IPS DF 6.9 (cell line): ENCODE measurements at regions not wholly inside any gene's neighbourhood (a gene's known extent, or its start where the extent isn't known, plus 50 kb on each side); places are given as distances from the start of the nearest gene placed in this dataset.
"Not testable (repeated sequence)": the region's sequence is repeated elsewhere in the genome, so short reads cannot be mapped to it uniquely, and the experiment has no call there.

Experiments
- DNase-seq: peaks from one replicate; pipeline ENCODE4 v3.0.0-alpha.2; 2013; ENCODE audit warnings: low read depth, low spot score
- H3K27ac ChIP-seq: one replicate; pipeline ENCODE4 v1.5.1; 2013; ENCODE audit warnings: low read length, control low read depth
- H3K27me3 ChIP-seq: 2 replicates; pipeline ENCODE4 v1.6.1; 2013; ENCODE audit warnings: mild to moderate bottlenecking, low read length; ENCODE audit not compliant: control insufficient read depth, insufficient read depth
- H3K36me3 ChIP-seq: 2 replicates; pipeline ENCODE4 v1.6.1; 2013; ENCODE audit warnings: low read length; ENCODE audit not compliant: control insufficient read depth, insufficient read depth
- H3K4me1 ChIP-seq: 2 replicates; pipeline ENCODE4 v1.6.1; 2013; ENCODE audit warnings: low read length; ENCODE audit not compliant: control insufficient read depth, insufficient read depth
- H3K4me3 ChIP-seq: 2 replicates; pipeline ENCODE4 v1.5.1; 2013; ENCODE audit warnings: mild to moderate bottlenecking, low read length
- H3K9me3 ChIP-seq: 2 replicates; pipeline ENCODE4 v1.6.1; 2013; ENCODE audit warnings: low read length, inconsistent platforms; ENCODE audit not compliant: control insufficient read depth, insufficient read depth
- WGBS: extraction: QIAGEN DNeasy Blood & Tissue Kit; methylation state at CpG from one replicate; pipeline ENCODE4 v1.1.7; 2013; ENCODE audit warnings: mixed read lengths, missing lambda C conversion rate; ENCODE audit not compliant: insufficient read length, insufficient coverage; 5-methylcytosine and 5-hydroxymethylcytosine counted together

DNA sequence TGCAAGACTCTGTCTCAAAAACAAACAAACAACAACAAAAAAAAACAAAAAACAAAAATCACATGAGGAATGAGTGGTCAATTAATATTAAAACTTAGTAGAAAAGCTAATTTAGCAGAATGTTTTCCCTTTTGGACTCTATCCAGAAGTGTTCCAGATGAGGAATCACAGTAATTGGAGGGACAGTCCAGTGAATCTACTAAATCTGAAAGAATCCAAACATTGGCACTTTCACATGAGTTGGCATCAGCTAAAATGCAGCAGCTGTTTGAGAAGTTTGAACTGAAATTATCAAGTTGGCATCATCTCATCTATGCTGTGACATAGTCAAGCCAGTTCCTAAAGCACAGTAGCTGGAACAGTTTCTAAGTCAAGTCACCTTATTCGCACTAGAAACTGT lies 367.8 kb downstream of the PPP1R3A start:
- no peaks in the 10 kb centered on the region for H3K27me3 ChIP-seq
- H3K9me3 ChIP-seq = no peaks in the 10 kb centered on the region
- no peaks in the 10 kb centered on the region for H3K36me3 ChIP-seq
- no peak for DNase-seq
- no CpG with 5 or more reads among the region's 1 CpG for WGBS
- no peak overlapping the region for H3K27ac ChIP-seq
- H3K4me3 ChIP-seq = no peak overlapping the region
- no peaks in the 10 kb centered on the region for H3K4me1 ChIP-seq

DNA sequence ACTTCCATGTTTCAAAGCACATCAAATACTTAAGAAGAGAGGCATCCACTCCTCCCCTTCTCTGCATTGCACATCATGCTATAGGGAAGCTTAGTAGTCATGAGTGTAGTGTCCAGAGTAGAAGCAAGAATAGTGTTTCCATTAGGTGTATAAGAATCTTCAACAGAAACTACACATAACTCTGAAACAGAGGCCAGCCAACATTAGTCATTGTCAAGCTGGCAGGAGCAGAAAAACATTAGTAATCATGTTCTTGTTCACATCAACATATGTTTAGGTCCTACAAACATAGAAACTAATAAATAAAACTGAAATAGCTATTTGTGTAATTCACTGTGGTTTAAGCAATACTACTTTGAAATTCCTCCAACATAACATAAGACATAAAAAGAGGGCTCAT lies 370.2 kb downstream of the PPP1R3A start:
- Histone ChIP-seq H3K27me3 (no peaks in the 10 kb centered on the region), H3K4me3 (no peak overlapping the region), H3K4me1 (no peaks in the 10 kb centered on the region), H3K9me3 (no peaks in the 10 kb centered on the region), H3K27ac (no peak overlapping the region), H3K36me3 (no peaks in the 10 kb centered on the region)
- DNase-seq = no peak

DNA sequence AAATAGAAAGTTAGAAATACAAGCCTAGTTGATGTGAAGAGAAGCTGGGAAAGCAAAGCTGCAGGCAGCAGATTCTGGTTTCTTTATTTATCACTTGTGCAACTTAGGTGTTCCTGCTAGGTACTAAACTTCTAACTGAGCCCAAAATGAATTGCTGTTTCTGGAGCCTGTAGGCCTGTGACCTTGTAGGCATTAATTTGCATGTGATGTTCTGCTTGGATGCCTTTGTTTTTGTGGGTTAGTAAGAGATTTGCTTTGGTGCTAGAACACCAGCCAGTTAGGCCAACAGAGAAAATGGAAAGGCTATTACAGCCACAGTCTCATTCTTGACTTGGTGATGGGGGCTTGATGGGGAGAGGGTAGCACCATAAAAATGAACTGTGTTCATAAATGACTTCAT lies 370.7 kb downstream of the PPP1R3A start:
- Histone ChIP-seq H3K27ac (no peak overlapping the region), H3K9me3 (no peaks in the 10 kb centered on the region), H3K36me3 (no peaks in the 10 kb centered on the region), H3K4me1 (no peaks in the 10 kb centered on the region), H3K4me3 (no peak overlapping the region), H3K27me3 (no peaks in the 10 kb centered on the region)
- DNase-seq = no peak

DNA sequence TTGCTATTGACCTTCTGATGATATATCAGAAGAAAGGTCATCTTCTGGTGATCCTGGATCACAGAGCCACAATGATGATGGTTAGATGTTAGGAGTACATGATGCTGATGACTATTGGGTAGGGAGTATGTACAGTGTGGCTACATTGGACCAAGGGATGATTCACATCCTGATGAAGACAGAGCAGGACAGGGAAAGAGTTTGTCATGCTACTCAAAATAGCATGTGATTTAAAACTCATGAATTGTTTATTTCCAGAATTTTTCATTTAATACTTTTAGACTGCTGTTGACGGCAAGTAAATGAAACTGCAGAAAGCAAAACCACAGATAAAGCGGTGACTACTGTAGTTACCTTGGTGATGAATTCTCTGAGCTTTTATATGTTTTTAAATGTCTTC lies 397.3 kb downstream of the PPP1R3A start:
- Histone ChIP-seq H3K27me3 (no peaks in the 10 kb centered on the region), H3K9me3 (no peaks in the 10 kb centered on the region), H3K4me1 (no peaks in the 10 kb centered on the region), H3K4me3 (no peak overlapping the region), H3K36me3 (no peaks in the 10 kb centered on the region), H3K27ac (no peak overlapping the region)
- no peak for DNase-seq
- no CpG with 5 or more reads among the region's 2 CpGs for WGBS

DNA sequence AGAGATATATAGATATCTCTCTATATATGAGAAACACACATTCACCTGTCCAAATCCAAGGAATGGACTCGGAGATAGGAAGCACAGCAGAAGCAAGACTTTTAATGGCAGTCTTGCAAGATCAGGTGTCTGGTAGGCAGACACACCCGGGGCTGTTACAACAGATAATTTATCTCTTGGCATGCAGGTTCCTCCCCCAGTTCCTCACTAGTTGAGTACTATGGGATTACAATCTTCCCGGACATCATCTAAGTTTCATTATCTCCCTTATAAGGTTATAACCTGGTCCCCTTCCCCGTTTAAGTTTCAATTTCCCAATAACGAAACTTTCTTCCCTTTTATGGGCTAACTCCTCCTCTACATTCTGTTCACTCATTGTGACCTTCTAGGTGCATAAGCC lies 399.3 kb downstream of the PPP1R3A start:
- DNase-seq = no peak
- H3K4me3 ChIP-seq = no peak overlapping the region
- no peaks in the 10 kb centered on the region for H3K9me3 ChIP-seq
- H3K36me3 ChIP-seq = no peaks in the 10 kb centered on the region
- H3K27ac ChIP-seq = no peak overlapping the region
- no peaks in the 10 kb centered on the region for H3K4me1 ChIP-seq
- H3K27me3 ChIP-seq = no peaks in the 10 kb centered on the region
- no CpG with 5 or more reads among the region's 5 CpGs for WGBS

DNA sequence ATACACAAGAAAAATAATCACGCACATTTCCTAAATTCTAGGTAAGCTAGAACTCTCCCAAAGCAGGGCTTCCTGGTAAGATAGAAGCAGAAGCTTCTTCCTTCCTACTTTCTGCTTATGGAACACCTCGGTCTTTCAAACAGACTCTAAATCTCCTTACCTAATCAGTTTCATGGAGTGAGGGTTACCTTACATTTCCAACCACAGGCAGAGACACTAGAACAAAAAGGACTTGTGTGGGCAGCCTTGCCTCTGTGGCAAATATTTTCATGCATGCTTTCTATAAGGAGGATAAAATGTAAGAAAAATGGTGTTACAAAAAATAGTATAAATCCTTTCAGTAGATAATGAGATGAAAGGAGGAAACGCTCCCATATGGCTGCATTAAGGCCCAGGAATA lies 386.3 kb upstream of the SMIM30 start:
- no CpG with 5 or more reads among the region's 3 CpGs for WGBS
- no peaks in the 10 kb centered on the region for H3K27me3 ChIP-seq
- H3K27ac ChIP-seq = no peak overlapping the region
- no peaks in the 10 kb centered on the region for H3K4me1 ChIP-seq
- no peak for DNase-seq
- no peaks in the 10 kb centered on the region for H3K36me3 ChIP-seq
- no peaks in the 10 kb centered on the region for H3K9me3 ChIP-seq
- H3K4me3 ChIP-seq = no peak overlapping the region

DNA sequence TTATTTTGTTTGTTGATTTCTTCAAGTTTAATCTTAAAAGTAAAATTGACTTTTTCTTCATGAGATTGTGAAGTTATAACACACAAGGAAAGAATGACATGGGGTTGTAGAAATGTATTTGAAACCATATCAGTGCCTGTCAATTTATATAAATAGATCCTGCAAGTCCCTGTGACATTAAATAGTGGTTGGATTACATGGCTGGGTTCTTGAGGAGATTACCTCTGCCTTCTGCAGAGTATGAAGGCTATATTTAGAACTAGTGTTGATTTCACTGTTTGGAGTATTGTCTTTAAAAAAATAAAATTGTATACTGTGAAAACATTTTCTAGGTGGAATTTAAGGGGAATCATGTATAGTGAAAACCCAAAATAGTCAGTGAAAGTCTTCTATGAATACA lies 385.8 kb upstream of the SMIM30 start:
- H3K9me3 ChIP-seq = no peaks in the 10 kb centered on the region
- H3K27me3 ChIP-seq = no peaks in the 10 kb centered on the region
- no peaks in the 10 kb centered on the region for H3K36me3 ChIP-seq
- H3K27ac ChIP-seq = no peak overlapping the region
- H3K4me3 ChIP-seq = no peak overlapping the region
- DNase-seq = no peak
- H3K4me1 ChIP-seq = no peaks in the 10 kb centered on the region

DNA sequence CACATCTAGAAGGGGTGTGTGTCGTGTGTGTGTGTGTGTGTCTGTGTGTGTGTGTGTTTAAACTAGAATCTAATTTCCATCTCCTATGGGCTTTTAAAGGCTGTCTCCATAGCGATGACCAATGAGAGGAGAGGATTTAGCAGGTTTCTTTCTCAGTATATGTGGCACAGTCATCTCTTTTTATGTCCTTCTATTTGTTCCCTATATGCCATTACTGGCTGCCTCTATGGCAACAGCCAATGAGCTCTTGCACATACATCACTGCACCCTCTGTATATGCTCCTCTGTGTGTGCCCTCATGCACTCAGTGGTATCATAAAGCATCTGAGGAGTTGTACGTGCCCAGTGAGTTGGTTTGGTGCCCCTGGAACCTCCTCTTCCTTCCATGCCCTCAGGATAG lies 378.2 kb upstream of the SMIM30 start:
- WGBS = no CpG with 5 or more reads among the region's 3 CpGs
- not testable (repeated sequence) for H3K27ac ChIP-seq, H3K9me3 ChIP-seq, H3K36me3 ChIP-seq, H3K4me1 ChIP-seq, H3K27me3 ChIP-seq, DNase-seq, H3K4me3 ChIP-seq

DNA sequence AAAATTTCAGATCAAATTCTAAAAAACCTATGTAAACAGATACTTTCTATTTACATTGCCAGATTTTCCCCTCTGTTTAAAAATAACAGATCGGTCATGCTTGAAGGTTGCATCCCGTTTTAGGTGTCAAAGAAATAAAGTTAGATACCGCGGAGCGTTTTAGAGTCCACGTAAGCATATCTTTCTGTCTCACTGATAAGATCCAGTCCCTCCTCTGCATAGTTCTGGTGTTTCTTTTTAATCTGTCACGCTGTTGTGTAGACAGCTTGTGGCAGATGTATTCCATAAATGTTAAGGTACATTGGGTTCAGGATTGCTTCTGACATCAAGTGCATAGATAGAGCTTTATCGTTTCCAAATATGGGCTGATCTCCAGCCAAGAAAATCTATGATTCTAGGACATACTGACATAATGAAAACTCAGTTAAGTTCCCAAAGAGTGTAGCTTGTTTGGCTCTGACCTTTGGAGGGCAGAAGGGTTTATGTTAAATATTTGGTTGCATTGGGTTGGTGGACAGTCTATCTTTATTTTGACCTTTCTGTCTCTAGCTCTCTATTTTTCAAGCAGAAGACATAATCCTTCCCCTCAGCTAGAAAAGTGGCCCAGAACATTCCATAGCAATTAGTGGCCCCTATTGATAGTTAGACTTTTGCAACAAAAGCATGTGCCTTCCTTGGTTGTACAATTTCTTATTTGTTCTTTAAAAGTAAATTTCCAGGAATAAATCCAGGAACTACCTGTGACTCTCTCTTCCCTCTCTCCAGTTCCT lies 376.6 kb upstream of the SMIM30 start:
- not testable (repeated sequence) for H3K9me3 ChIP-seq
- WGBS = no CpG with 5 or more reads among the region's 8 CpGs

DNA sequence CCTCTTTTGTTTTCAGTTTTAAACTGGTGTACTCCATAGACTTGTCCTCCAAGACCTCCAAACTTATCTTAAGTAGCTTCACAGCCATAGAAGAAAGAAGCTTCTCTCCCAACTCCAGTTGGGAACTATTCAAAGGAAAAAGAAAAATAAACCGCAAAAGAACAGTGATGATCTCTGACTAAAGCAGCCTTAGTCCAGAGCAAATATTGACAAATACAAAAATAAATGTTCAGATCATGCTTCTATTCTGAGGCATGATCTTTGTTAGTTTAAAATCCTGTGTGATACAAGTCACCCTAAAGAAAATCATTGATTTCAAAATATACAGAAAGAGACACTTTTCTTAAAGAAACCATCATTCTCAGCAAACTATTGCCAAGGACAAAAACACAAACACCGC lies 373.0 kb upstream of the SMIM30 start:
- Histone ChIP-seq H3K27ac (no peak overlapping the region), H3K9me3 (no peaks in the 10 kb centered on the region), H3K27me3 (no peaks in the 10 kb centered on the region), H3K4me1 (no peaks in the 10 kb centered on the region), H3K4me3 (no peak overlapping the region), H3K36me3 (no peaks in the 10 kb centered on the region)
- no CpG with 5 or more reads among the region's 2 CpGs for whole genome bisulfite sequencing
- DNase-seq = no peak

More for the DNA sequence above, 376.6 kb upstream of the SMIM30 start:
- H3K27me3 ChIP-seq, DNase-seq, H3K4me3 ChIP-seq, H3K4me1 ChIP-seq, H3K27ac ChIP-seq, H3K36me3 ChIP-seq: not testable (repeated sequence)

DNA sequence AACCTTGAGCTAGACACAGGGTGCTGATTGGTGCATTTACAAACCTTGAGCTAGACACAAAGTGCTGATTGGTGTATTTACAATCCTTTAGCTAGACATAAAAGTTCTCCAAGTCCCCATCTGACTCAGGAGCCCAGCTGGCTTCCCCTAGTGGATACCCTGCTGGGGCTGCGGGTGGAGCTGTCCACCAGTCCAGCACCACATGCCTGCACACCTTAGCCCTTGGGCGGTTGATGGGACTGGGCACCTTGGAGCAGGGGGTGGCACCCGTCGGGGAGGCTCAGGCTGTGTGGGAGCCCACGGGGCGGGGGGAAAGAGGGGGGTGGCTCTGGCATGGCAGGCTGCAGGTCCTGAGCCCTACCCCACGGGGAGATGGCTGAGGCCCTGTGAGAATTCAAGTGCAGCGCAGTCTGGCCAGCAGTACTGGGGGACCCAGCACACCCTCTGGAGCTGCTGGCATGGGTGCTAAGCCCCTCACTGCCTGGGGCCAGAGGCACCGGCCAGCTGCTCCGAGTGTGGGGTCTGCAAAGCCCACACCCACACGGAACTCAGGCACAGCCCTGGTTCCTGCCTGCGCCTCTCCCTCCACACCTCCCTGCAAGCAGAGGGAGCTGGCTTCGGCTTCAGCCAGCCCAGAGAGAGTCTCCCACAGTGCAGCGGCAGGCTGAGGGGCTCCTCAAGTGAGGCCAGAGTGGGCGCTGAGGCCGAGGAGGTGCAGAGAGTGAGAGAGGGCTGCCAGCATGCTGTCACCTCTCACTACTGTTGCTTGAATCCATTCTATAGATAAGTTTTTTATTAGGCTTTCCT lies 369.8 kb upstream of the SMIM30 start:
- H3K9me3 ChIP-seq = no peaks in the 10 kb centered on the region
- no peaks in the 10 kb centered on the region for H3K4me1 ChIP-seq
- WGBS = no CpG with 5 or more reads among the region's 16 CpGs
- DNase-seq = no peak
- no peaks in the 10 kb centered on the region for H3K36me3 ChIP-seq
- no peak overlapping the region for H3K27ac ChIP-seq
- no peak overlapping the region for H3K4me3 ChIP-seq
- H3K27me3 ChIP-seq = no peaks in the 10 kb centered on the region
